HFFc6 (cell line): ENCODE measurements at regions not wholly inside any gene's neighbourhood (a gene's known extent, or its start where the extent isn't known, plus 50 kb on each side); places are given as distances from the start of the nearest gene placed in this dataset.
"Not testable (repeated sequence)": the region's sequence is repeated elsewhere in the genome, so short reads cannot be mapped to it uniquely, and the experiment has no call there.

Experiments
- DNase-seq: peaks from one replicate; pipeline ENCODE4 v3.0.0-alpha.2; 2018
- H3K27ac Mint-ChIP-seq: 2 replicates; pipeline ENCODE4 v1.8.0; 2020; ENCODE audit warnings: mild to moderate bottlenecking, mixed read lengths
- H3K27me3 Mint-ChIP-seq: 2 replicates; pipeline ENCODE4 v1.8.0; 2021; ENCODE audit warnings: mild to moderate bottlenecking, moderate library complexity, mixed read lengths; ENCODE audit not compliant: insufficient read depth
- H3K36me3 Mint-ChIP-seq: 2 replicates; pipeline ENCODE4 v1.8.0; 2021; ENCODE audit warnings: low read depth, mixed read lengths
- H3K4me1 Mint-ChIP-seq: 2 replicates; pipeline ENCODE4 v1.8.0; 2020; ENCODE audit warnings: low read depth, mixed read lengths
- H3K4me3 Mint-ChIP-seq: 2 replicates; pipeline ENCODE4 v1.8.0; 2020; ENCODE audit warnings: mild to moderate bottlenecking, moderate library complexity, mixed read lengths
- H3K9me3 Mint-ChIP-seq: 2 replicates; pipeline ENCODE4 v1.8.0; 2020; ENCODE audit warnings: mild to moderate bottlenecking, mixed read lengths
- CTCF ChIP-seq: fragments of 200-600 bp; sonication (generic); IDR thresholded peaks from 2 replicates; pipeline ENCODE4 v1.5.0; 2021; ENCODE audit warnings: antibody characterized with exemption, mild to moderate bottlenecking

DNA sequence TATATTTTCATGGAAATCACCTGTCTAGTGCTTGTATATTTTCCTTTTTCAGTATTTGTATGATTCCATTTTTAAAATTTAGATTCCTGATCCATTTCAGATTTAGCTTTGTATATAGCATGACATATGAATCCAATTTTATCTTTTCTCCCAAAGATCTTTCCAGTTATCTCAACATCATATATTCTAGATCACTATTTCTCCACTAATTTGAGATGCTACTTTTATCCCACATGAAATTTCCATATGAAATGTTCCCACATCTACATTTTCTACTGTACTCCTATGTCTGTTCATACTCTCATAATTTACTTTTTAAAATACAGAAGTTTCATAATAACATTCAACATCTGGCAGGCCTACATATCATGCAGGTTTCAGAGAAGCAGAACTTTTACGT lies 1784.1 kb downstream of the SLITRK5 start:
- no peak for TF ChIP-seq CTCF
- Mint-ChIP-seq H3K4me3 (no peak overlapping the region), H3K4me1 (no peaks in the 10 kb centered on the region), H3K36me3 (no peaks in the 10 kb centered on the region; the same call in 1 of the 2 replicates), H3K9me3 (peaks cover 40% of the 10 kb centered on the region), H3K27me3 (no peaks in the 10 kb centered on the region), H3K27ac (no peak overlapping the region)
- DNase-seq, result no peak

DNA sequence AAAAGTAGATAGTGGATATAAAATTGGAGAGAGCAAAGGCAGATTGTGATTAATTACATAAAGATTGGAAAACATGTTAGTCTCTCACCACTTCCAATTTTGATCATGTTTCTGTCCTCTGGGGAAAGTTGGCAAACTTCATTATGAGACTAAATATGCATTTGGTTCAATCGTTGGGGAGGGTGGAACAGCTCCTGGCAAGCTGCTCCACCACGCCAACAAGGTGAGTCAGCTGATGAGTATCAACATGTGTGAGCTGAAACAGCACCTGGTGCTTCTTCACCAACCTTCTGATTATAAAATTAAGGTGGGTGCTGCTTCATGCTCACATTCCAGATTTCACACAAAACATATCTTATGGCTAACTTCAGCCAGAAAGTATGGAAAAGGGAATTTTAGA lies 1784.6 kb downstream of the SLITRK5 start:
- Mint-ChIP-seq H3K4me3 (no peak overlapping the region), H3K36me3 (no peaks in the 10 kb centered on the region; the same call in 1 of the 2 replicates), H3K27ac (no peak overlapping the region), H3K27me3 (no peaks in the 10 kb centered on the region), H3K9me3 (peaks cover 42% of the 10 kb centered on the region), H3K4me1 (no peaks in the 10 kb centered on the region)
- no peak for DNase-seq
- no peak for TF ChIP-seq CTCF

- DNase-seq, result no peak
- Mint-ChIP-seq H3K27ac (no peak overlapping the region), H3K27me3 (no peaks in the 10 kb centered on the region), H3K36me3 (no peaks in the 10 kb centered on the region; the same call in 1 of the 2 replicates), H3K4me1 (no peaks in the 10 kb centered on the region), H3K4me3 (no peak overlapping the region), H3K9me3 (peaks cover 33% of the 10 kb centered on the region)
- TF ChIP-seq CTCF, result no peak
Observed at GRCh38 chr13:89457977-89458376, 1786.8 kb downstream of the SLITRK5 start.

DNA sequence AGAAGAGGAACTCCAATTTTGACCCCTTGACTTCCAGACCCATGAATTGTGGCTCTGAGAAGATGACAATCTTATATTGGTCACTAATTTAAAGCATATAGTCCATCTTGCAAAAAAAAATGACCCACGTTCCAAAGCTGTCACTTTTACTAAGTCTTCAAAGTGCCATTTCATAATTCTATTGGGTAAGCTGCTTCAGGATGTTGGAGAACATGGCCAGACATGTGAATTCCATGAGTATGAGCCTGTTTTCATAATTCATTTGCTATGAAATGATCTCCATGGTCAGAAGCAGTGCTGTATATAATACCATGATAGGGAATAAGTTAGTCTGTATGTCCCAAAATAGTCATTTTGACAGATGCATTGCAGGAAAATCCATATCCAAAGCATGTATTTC lies 1787.3 kb downstream of the SLITRK5 start:
- H3K9me3 Mint-ChIP-seq, result peaks cover 30% of the 10 kb centered on the region
- no peaks in the 10 kb centered on the region for H3K4me1 Mint-ChIP-seq
- no peak overlapping the region for H3K4me3 Mint-ChIP-seq
- DNase-seq, result no peak
- no peak for TF ChIP-seq CTCF
- H3K36me3 Mint-ChIP-seq, result no peaks in the 10 kb centered on the region
- H3K27me3 Mint-ChIP-seq, result no peaks in the 10 kb centered on the region
- H3K27ac Mint-ChIP-seq, result no peak overlapping the region

- H3K27ac Mint-ChIP-seq, H3K27me3 Mint-ChIP-seq, H3K4me1 Mint-ChIP-seq, DNase-seq, H3K36me3 Mint-ChIP-seq, H3K4me3 Mint-ChIP-seq: not testable (repeated sequence)
- H3K9me3 Mint-ChIP-seq, result peaks cover 25% of the 10 kb centered on the region
Observed at GRCh38 chr13:89460895-89461294, 1789.7 kb downstream of the SLITRK5 start.

DNA sequence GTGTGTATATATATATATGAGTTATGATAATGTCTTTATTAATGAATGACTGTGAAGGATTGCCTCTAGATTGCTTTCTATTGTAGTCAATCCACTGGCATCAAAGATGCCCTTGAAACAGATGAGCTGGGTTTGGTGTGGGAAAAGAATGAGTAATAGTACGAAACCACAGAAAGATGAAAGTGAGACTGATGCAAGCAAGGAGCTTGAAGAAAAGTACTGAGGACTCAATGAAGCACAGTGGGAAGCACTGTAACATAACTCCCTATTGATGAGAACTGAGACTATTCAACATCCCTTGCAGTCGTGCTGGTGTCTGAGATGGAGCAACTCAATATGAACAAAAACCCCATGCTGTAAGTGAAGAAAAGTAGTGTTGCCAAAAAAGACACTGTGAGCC lies 1794.2 kb downstream of the SLITRK5 start:
- Mint-ChIP-seq H3K4me1 (no peaks in the 10 kb centered on the region), H3K9me3 (peaks cover 16% of the 10 kb centered on the region), H3K27ac (no peak overlapping the region), H3K4me3 (no peak overlapping the region), H3K36me3 (no peaks in the 10 kb centered on the region), H3K27me3 (no peaks in the 10 kb centered on the region)
- DNase-seq, result no peak
- no peak for TF ChIP-seq CTCF
